IMR-90 (cell line): ENCODE measurements at regions not wholly inside any gene's neighbourhood (a gene's known extent, or its start where the extent isn't known, plus 50 kb on each side); places are given as distances from the start of the nearest gene placed in this dataset.

Source experiments
- ATAC-seq: fragments of 200-7000 bp; cut with Tn5 transposase; 2 replicates; pipeline ENCODE4 v1.9.1; 2020; ENCODE audit warnings: low read depth, mild to moderate bottlenecking, moderate library complexity
- BruUV-seq: library from RNA; stranded (reverse); fragments of 400-500 nt; replicated peaks from 2 replicates; lab custom pipeline; 2021; lab: Mats Ljungman, UMichigan
- CTCF ChIA-PET: fragments of 300-600 bp; formaldehyde crosslinking; extraction: SDS; loops from one replicate; lab custom pipeline; 2021; ENCODE audit warnings: antibody characterized with exemption; lab: Yijun Ruan, JAX
- POLR2A ChIA-PET: fragments of 300-600 bp; sonication (Branson Sonifier 250); formaldehyde crosslinking; loops from one replicate; lab custom pipeline; 2022; ENCODE audit warnings: antibody characterized with exemption; ENCODE audit not compliant: unreplicated experiment; lab: Charles Lee
- DNase-seq: peaks from one replicate; pipeline ENCODE4 v3.0.0; 2013
- H2AFZ ChIP-seq: replicated peaks from 2 replicates; pipeline ENCODE3; 2013; ENCODE audit warnings: low read length, mild to moderate bottlenecking; ENCODE audit not compliant: poor library complexity
- H2AK5ac ChIP-seq: 2 replicates; pipeline ENCODE4 v1.6.1; 2013; ENCODE audit warnings: low read depth, low read length, inconsistent platforms
- H2AK9ac ChIP-seq: replicated peaks from 2 replicates; pipeline ENCODE3; 2013; ENCODE audit warnings: mild to moderate bottlenecking, low read depth, low read length, moderate library complexity; ENCODE audit not compliant: poor library complexity
- H2BK120ac ChIP-seq: 2 replicates; pipeline ENCODE4 v1.6.1; 2013; ENCODE audit warnings: low read depth, low read length, inconsistent platforms
- H2BK15ac ChIP-seq: 3 replicates; pipeline ENCODE4 v1.6.1; 2013; ENCODE audit warnings: low read depth, low read length, inconsistent platforms
- H2BK20ac ChIP-seq: 2 replicates; pipeline ENCODE4 v1.6.1; 2013; ENCODE audit warnings: low read depth, mild to moderate bottlenecking, inconsistent platforms, low read length, moderate library complexity
- H2BK5ac ChIP-seq: 2 replicates; pipeline ENCODE4 v1.6.1; 2013; ENCODE audit warnings: mild to moderate bottlenecking, low read depth, low read length, inconsistent platforms; ENCODE audit not compliant: poor library complexity, severe bottlenecking
- H3K14ac ChIP-seq: replicated peaks from 2 replicates; pipeline ENCODE4 v1.6.1; 2013; ENCODE audit warnings: low read depth, low read length, inconsistent platforms
- H3K18ac ChIP-seq: 2 replicates; pipeline ENCODE4 v1.6.1; 2013; ENCODE audit warnings: low read depth, low read length, control low read depth
- H3K23ac ChIP-seq: 2 replicates; pipeline ENCODE4 v1.6.1; 2013; ENCODE audit warnings: low read depth, low read length, inconsistent platforms
- H3K27ac ChIP-seq: 2 replicates; pipeline ENCODE4 v1.5.1; 2013; ENCODE audit warnings: mild to moderate bottlenecking, control low read depth, low read length; ENCODE audit not compliant: insufficient read depth
- H3K27me3 ChIP-seq: 2 replicates; pipeline ENCODE4 v1.6.1; 2013; ENCODE audit warnings: low read length; ENCODE audit not compliant: control insufficient read depth, insufficient read depth
- H3K36me3 ChIP-seq: 2 replicates; pipeline ENCODE4 v1.6.1; 2013; ENCODE audit warnings: low read length, mixed read lengths; ENCODE audit not compliant: control insufficient read depth, insufficient read depth
- H3K4ac ChIP-seq: 2 replicates; pipeline ENCODE4 v1.6.1; 2013; ENCODE audit warnings: low read depth, low read length, inconsistent platforms
- H3K4me1 ChIP-seq: 2 replicates; pipeline ENCODE4 v1.6.1; 2013; ENCODE audit warnings: low read length, mixed read lengths; ENCODE audit not compliant: control insufficient read depth, insufficient read depth
- H3K4me2 ChIP-seq: 2 replicates; pipeline ENCODE4 v1.6.1; 2013; ENCODE audit warnings: low read depth, mild to moderate bottlenecking, control low read depth, low read length, moderate library complexity
- H3K4me3 ChIP-seq: 2 replicates; pipeline ENCODE4 v1.5.1; 2013; ENCODE audit warnings: low read depth, mild to moderate bottlenecking, control low read depth, low read length, moderate library complexity; ENCODE audit not compliant: insufficient read depth
- H3K56ac ChIP-seq: 2 replicates; pipeline ENCODE4 v1.6.1; 2013; ENCODE audit warnings: low read length, inconsistent platforms; ENCODE audit not compliant: insufficient read depth; ENCODE audit errors: extremely low read depth
- H3K79me1 ChIP-seq, 2 experiments: 2 replicates each; pipeline ENCODE4 v1.6.1; 2013; ENCODE audit warnings: low read length in 2 of 2, inconsistent platforms in 1 of 2, low read depth in 1 of 2
- H3K9ac ChIP-seq: 2 replicates; pipeline ENCODE4 v1.6.1; 2013; ENCODE audit warnings: low read depth, low read length, control low read depth
- H3K9me1 ChIP-seq: 2 replicates; pipeline ENCODE4 v1.6.1; 2013; ENCODE audit warnings: low read length, inconsistent platforms; ENCODE audit not compliant: insufficient read depth
- H3K9me3 ChIP-seq: 2 replicates; pipeline ENCODE4 v1.6.1; 2013; ENCODE audit warnings: low read length; ENCODE audit not compliant: control insufficient read depth, insufficient read depth
- H4K20me1 ChIP-seq: 2 replicates; pipeline ENCODE4 v1.6.1; 2013; ENCODE audit warnings: low read length, inconsistent platforms; ENCODE audit not compliant: insufficient read depth
- H4K5ac ChIP-seq: 2 replicates; pipeline ENCODE4 v1.6.1; 2013; ENCODE audit warnings: mild to moderate bottlenecking, low read depth, low read length, control low read depth
- H4K8ac ChIP-seq, 2 experiments: 2 replicates each; pipeline ENCODE4 v1.6.1; 2013; ENCODE audit warnings: low read depth in 2 of 2, low read length in 2 of 2, control low read depth in 1 of 2, inconsistent platforms in 1 of 2
- H4K91ac ChIP-seq: 2 replicates; pipeline ENCODE4 v1.6.1; 2013; ENCODE audit warnings: low read depth, low read length, inconsistent platforms; ENCODE audit not compliant: insufficient read depth
- CEBPB ChIP-seq: IDR thresholded peaks from 2 replicates; pipeline ENCODE4 v1.6.1; 2012; ENCODE audit warnings: low read depth, low read length, improper control_type of control experiment
- CHD1 ChIP-seq: IDR thresholded peaks from 2 replicates; pipeline ENCODE4 v1.6.1; 2012; ENCODE audit warnings: low read depth, low read length, improper control_type of control experiment
- CTCF ChIP-seq: conservative IDR thresholded peaks from 2 replicates; pipeline ENCODE4 v1.5.1; 2012; ENCODE audit warnings: mild to moderate bottlenecking, low read depth, low read length, improper control_type of control experiment
- FOS ChIP-seq: fragments of 150-350 bp; IDR thresholded peaks from 2 replicates; pipeline ENCODE4 v1.6.1; 2016; ENCODE audit warnings: low read depth, low read length
- MAFK ChIP-seq: IDR thresholded peaks from 2 replicates; pipeline ENCODE4 v1.6.1; 2012; ENCODE audit warnings: low read depth, low read length, improper control_type of control experiment
- MAZ ChIP-seq: IDR thresholded peaks from 2 replicates; pipeline ENCODE4 v1.6.1; 2012; ENCODE audit warnings: low read depth, mild to moderate bottlenecking, low read length, improper control_type of control experiment, moderate library complexity, borderline replicate concordance
- MXI1 ChIP-seq: IDR thresholded peaks from 2 replicates; pipeline ENCODE4 v1.6.1; 2012; ENCODE audit warnings: low read depth, mild to moderate bottlenecking, low read length, moderate library complexity, borderline replicate concordance
- NFE2L2 ChIP-seq: fragments of 150-350 bp; IDR thresholded peaks from 2 replicates; pipeline ENCODE4 v1.6.1; 2016; ENCODE audit warnings: low read depth, mild to moderate bottlenecking, low read length
- POLR2A ChIP-seq: IDR thresholded peaks from 2 replicates; pipeline ENCODE4 v1.6.1; 2012; ENCODE audit warnings: mild to moderate bottlenecking, low read depth, low read length
- RAD21 ChIP-seq: IDR thresholded peaks from 2 replicates; pipeline ENCODE4 v1.6.1; 2012; ENCODE audit warnings: low read length, improper control_type of control experiment
- RFX5 ChIP-seq: IDR thresholded peaks from 2 replicates; pipeline ENCODE4 v1.8.0; 2012; ENCODE audit warnings: low read depth, mild to moderate bottlenecking, low read length, moderate library complexity
- SMC3 ChIP-seq: fragments of 150-350 bp; IDR thresholded peaks from 2 replicates; pipeline ENCODE4 v1.6.1; 2016; ENCODE audit warnings: low read depth, mild to moderate bottlenecking, antibody characterized with exemption, low read length, moderate library complexity
- WGBS, 2 experiments: methylation state at CpG; one replicate each; pipeline versions ENCODE4 v1.1.5 to v1.1.7; 2013; ENCODE audit warnings: missing lambda C conversion rate in 2 of 2; ENCODE audit not compliant: insufficient read length in 1 of 2; ENCODE audit errors: extremely low coverage in 2 of 2; 5-methylcytosine and 5-hydroxymethylcytosine counted together
- dilution Hi-C: fragments of 300-500 bp; cut with HindIII; formaldehyde crosslinking; loops from one replicate; pipeline ENCODE4 v1.14.3; 2018; ENCODE audit warnings: low sequenced_read_pairs; ENCODE audit not compliant: unreplicated experiment
- in situ Hi-C: fragments of 300-500 bp; cut with MboI; formaldehyde crosslinking; loops from 3 replicates; pipeline ENCODE4 v1.14.3; 2019; ENCODE audit warnings: low sequenced_read_pairs, inconsistent platforms, mixed read lengths
- intact Hi-C: fragments of 100-400 bp; cut with micrococcal nuclease; formaldehyde crosslinking; loops from 2 replicates; pipeline ENCODE4 v1.10.0; 2022
- TF ChIP-seq, protein P1 (sequence below): fragments of 150-350 bp; IDR thresholded peaks from 2 replicates; pipeline ENCODE4 v1.6.1; 2017; ENCODE audit warnings: mild to moderate bottlenecking, antibody characterized with exemption, low read length, low read depth

DNA sequence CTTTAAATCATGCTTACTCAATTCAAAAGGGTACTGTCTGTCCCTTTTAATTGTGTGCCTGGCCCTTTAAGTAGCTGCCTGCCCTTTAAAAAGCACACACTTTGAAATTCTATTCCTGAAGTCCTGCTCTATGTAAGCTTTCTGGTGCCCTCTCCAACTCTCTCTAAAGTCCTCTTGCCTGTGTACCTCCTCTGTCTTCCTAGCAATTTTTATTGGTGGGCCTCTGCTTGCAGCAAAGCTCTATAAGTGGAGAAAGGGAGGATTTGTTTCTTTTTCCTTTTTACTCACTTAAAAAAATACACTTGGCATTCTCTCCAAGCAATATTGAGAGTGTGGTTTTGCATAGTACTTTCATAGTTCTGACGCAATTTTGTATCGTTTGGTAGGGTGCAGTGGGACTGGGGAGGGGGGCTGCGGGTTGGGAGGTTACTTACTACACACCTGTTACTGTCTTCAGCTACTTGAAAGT is 135.4 kb downstream of the LMO4 start:
- Histone ChIP-seq H2AFZ (no peak overlapping the region), H3K27me3 (no peaks in the 10 kb centered on the region), H2AK9ac (no peak overlapping the region), H4K91ac (no peak overlapping the region), H4K20me1 (no peaks in the 10 kb centered on the region), H3K4me2 (no peak overlapping the region), H2BK120ac (no peak overlapping the region), H3K56ac (no peak overlapping the region), H3K4me1 (no peaks in the 10 kb centered on the region), H3K27ac (no peak overlapping the region), H4K5ac (no peak overlapping the region), H2BK5ac (no peak overlapping the region), H3K23ac (no peak overlapping the region), H3K4ac (no peak overlapping the region), H3K14ac (no peak overlapping the region), H4K8ac (no peak overlapping the region), H2AK5ac (no peak overlapping the region), H3K9ac (no peak overlapping the region), H2BK20ac (no peak overlapping the region), H3K79me1 (no peaks in the 10 kb centered on the region), H3K9me3 (no peaks in the 10 kb centered on the region), H3K9me1 (no peaks in the 10 kb centered on the region), H3K4me3 (no peak overlapping the region), H3K36me3 (no peaks in the 10 kb centered on the region), H3K18ac (no peak overlapping the region), H2BK15ac (no peak overlapping the region)
- no CpG with 5 or more reads among the region's 3 CpGs for WGBS, 2 experiments
- no TSS peak for BruUV-seq
- no peak for DNase-seq
- in situ Hi-C loops (no loop called here), dilution Hi-C loops (no loop called here), intact Hi-C loops (no loop called here)
- TF ChIP-seq CHD1 = no peak
- no peak for TF ChIP-seq RFX5
- TF ChIP-seq NFE2L2 = no peak
- TF ChIP-seq FOS = no peak
- no peak for TF ChIP-seq SMC3
- TF ChIP-seq CTCF = no peak
- TF ChIP-seq CEBPB = no peak
- TF ChIP-seq POLR2A = no peak
- no peak for TF ChIP-seq MXI1
- TF ChIP-seq MAFK = no peak
- no peak for TF ChIP-seq MAZ
- TF ChIP-seq RAD21 = no peak
- TF ChIP-seq, protein P1, sequence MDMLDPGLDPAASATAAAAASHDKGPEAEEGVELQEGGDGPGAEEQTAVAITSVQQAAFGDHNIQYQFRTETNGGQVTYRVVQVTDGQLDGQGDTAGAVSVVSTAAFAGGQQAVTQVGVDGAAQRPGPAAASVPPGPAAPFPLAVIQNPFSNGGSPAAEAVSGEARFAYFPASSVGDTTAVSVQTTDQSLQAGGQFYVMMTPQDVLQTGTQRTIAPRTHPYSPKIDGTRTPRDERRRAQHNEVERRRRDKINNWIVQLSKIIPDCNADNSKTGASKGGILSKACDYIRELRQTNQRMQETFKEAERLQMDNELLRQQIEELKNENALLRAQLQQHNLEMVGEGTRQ = no peak
- ChIA-PET POLR2A (no interaction called here), CTCF (no interaction called here)
- ATAC-seq = no peak; the same call in 1 of the 2 replicates
